ENCODE measurements at regions not wholly inside any gene's neighbourhood (a gene's known extent, or its start where the extent isn't known, plus 50 kb on each side); places are given as distances from the start of the nearest gene placed in this dataset.

DNA sequence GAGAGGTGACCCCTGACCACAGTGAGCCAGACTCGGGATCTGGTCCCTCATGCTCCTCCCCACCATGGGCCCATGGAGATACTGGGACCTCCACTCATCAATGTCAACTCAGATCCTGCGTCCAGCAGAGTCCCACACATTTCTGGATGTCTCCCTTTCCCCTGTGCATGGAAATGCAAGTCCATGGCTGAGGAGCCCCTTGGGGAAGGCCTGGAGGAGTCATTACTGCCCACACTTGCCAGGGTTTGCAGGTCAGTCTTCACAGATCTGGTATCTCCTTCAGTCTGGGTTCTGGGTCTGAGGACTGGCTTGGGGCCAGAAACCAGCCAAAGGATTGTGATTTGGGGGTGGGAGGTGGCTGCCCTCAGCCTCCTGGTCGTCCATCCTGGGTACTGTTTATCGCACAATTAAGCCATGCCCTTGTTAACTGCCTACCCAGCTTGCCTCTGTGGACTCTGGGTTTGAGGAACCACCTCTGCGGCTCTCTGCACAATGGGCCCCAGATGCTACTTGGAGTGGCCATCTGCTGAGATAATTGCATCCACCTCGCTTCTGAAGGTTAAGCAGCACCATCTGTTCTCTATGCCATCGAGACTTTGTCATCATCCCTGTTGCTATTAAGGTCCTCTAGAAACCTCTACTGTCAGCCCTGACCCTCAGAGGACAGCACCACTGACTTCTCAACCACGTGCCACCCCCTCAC is 49.9 kb upstream of the KLF13 start:
- DNase-seq (peak in 1 of 2 donors; percentile 6), ATAC-seq (no peak)
- Histone ChIP-seq H3K36me3 (no peaks in the 10 kb centered on the region), H3K4me1 (peaks cover 0 to 5% of the 10 kb centered on the region in 2 donors), H3K4me3 (no peak overlapping the region), H3K9me3 (no peaks in the 10 kb centered on the region), H3K27ac (no peak overlapping the region), H3K27me3 (no peaks in the 10 kb centered on the region)
- in situ Hi-C loops (cut with MboI; ENCODE audit: low sequenced_read_pairs in 4 of 4) (no loop called here), intact Hi-C loops (cut with DNase I; ENCODE audit: low total_unique reads) (loop anchor here (5.0 kb wide), 1 partner anchor 69 kb away; no protein-coding TSS in a partner anchor)
- TF ChIP-seq POLR2A (IDR thresholded peaks at IDR 0.05) = no peak
- TF ChIP-seq, protein P1, sequence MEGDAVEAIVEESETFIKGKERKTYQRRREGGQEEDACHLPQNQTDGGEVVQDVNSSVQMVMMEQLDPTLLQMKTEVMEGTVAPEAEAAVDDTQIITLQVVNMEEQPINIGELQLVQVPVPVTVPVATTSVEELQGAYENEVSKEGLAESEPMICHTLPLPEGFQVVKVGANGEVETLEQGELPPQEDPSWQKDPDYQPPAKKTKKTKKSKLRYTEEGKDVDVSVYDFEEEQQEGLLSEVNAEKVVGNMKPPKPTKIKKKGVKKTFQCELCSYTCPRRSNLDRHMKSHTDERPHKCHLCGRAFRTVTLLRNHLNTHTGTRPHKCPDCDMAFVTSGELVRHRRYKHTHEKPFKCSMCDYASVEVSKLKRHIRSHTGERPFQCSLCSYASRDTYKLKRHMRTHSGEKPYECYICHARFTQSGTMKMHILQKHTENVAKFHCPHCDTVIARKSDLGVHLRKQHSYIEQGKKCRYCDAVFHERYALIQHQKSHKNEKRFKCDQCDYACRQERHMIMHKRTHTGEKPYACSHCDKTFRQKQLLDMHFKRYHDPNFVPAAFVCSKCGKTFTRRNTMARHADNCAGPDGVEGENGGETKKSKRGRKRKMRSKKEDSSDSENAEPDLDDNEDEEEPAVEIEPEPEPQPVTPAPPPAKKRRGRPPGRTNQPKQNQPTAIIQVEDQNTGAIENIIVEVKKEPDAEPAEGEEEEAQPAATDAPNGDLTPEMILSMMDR (IDR thresholded peaks at IDR 0.05 in 4 of 5, conservative IDR thresholded peaks at IDR 0.05 in 1 of 5) = no peak

Measured in gastrocnemius medialis (tissue), 4 donors.